ENCODE measurements at regions not wholly inside any gene's neighbourhood (a gene's known extent, or its start where the extent isn't known, plus 50 kb on each side); places are given as distances from the start of the nearest gene placed in this dataset.

GRCh38 chr1:221913351-221913892, 171.5 kb upstream of the DUSP10 start:
- no peak for DNase-seq (ENCODE audit: low spot score)

- DNase-seq (ENCODE audit: low spot score): no peak
Observed at GRCh38 chr1:221912230-221912629, 170.3 kb upstream of the DUSP10 start.

DNA sequence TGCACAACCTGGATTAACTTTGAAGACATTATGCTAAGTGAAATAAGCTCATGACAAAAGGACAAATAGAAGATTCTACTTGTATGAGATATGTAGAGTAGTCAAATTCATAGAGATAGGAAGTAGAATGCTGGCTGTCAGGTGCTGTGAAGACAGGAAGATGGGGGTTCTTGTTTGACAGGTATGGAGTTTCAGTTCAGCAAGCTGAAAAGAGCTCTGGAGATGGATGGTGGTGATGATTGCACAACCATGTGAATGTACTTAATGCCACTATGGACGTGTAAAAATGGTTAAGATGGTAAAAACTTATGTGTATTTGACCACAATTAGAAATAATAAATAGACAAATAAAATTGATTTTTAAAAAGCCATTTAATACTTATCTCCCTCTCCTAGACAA, 169.8 kb upstream of the DUSP10 start:
- DNase-seq (ENCODE audit: low spot score): peak; percentile 4

- DNase-seq (ENCODE audit: low spot score): no peak
Observed at GRCh38 chr1:221910222-221910621, 168.3 kb upstream of the DUSP10 start.

GRCh38 chr1:221908573-221908972, 166.7 kb upstream of the DUSP10 start:
- DNase-seq (ENCODE audit: low spot score): no peak

GRCh38 chr1:221907166-221907932, 165.5 kb upstream of the DUSP10 start:
- no peak for DNase-seq (ENCODE audit: low spot score)

DNA sequence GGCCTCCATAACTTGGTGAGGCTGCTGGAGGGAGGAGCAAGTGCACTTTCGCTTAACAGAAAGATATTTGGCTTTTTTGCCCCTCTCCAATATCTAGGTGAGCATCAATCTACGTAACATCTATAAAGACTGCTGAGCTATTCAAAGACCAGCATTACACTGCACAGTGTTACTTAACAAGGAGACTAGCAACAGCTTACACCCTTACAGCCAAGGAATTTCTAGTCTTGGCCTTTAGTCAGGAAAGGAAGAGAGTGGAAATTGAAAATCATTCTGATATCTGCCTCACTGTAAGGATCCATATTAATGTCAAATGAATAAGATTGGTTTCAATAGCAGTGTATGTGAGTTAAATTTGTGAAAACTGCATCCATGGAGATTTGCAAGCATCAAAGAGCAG, 163.9 kb upstream of the DUSP10 start:
- DNase-seq (ENCODE audit: low spot score): no peak

DNA sequence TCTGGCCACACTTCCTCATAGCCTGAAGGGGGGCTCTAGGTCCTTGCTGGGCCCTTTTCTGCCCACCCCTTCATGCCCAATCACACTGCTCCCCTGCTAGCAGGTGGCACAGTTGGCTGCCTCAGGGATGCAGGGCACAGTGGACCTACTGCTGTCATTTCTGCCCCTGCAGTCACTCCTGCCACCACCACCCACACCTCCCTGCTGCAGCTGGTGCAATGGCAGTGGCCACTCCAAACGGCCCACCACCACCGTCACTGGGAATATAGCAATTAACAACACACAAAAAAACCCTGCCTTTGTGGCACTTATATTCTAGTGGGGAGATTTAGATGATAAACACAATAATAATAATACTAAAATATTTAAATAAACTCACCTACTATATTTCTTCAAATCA, 162.4 kb upstream of the DUSP10 start:
- DNase-seq (ENCODE audit: low spot score): no peak

DNA sequence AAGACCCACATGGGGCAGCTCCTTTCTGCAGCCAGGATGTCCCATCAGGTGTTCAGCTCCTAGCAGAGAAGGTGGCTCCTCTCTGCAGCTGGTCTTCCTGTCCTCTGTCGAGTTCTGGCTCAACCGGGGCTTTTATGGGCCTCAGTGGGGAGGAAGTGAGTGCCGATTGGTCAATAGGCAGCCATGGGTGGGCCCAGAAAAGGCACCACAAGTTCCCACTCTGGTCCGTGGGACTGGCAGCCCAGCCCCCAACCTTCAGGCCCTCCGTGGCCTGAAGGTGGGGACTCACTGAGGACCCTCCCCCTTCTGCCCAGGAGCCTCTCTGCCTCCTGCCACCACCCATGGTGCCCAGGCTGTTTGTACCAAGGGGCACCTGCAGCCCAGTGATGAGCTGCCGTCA, 161.7 kb upstream of the DUSP10 start:
- no peak for DNase-seq (ENCODE audit: low spot score)

DNA sequence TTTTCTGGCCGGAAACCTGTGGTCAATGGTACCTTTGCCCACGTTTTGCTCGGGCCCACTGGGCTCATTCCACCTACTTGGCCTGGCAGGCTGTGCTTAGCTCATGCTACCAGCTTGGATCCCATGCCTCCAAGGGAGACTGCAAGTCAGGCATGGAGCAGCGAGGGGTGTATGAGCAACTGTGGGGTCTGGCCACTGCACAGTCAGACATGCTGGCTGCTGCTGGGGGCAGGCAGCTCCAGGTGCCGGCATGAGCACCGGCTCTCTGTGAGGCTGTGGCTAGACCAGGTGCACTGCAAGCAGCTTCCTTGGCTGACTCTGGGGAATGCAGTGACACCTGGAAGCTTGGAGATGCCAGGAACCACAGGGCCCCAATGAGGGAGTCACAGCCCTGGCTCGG, 161.1 kb upstream of the DUSP10 start:
- DNase-seq (ENCODE audit: low spot score): no peak

DNA sequence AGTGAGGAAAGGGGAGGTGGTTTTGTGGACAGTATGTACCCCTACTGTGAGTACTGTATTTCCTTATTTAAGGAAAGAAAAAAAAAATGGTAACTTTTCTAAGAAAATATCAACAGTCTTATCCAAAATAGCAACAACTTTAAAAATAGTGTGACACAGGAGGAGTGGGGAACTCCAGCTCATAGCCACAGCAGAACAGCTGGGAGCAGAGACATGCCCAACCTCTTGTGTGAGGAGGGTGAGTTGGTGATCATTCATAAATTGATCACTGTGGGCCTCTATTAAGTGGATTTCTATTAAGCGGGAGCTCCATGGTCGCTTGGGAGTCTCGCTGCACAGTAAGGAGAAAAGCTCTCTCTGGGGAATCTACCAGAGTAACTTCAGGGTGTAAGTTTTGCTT, 158.8 kb upstream of the DUSP10 start:
- DNase-seq (ENCODE audit: low spot score): no peak

DNA sequence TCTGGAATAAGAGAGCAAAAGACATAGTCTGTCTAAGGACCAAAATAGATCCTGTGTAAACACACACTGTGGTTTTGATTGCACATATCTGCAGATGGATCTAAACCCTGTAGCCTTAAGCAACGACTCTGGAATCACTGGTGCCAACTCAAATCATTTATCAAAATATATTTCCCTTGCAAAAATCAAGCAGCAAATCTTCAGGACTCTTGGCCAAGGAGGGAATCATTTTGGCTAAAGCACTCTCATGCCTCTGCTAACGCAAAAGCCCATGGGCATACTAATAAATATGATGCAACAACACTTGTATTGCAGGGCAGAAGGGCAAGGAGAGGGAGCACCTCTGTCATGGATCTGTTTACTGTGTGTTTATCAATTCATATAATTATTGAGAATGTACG, 155.4 kb upstream of the DUSP10 start:
- no peak for DNase-seq (ENCODE audit: low spot score)

GRCh38 chr1:221892301-221892830, 150.5 kb upstream of the DUSP10 start:
- no peak for DNase-seq (ENCODE audit: low spot score)

- no peak for DNase-seq (ENCODE audit: low spot score)
Observed at GRCh38 chr1:221891708-221892107, 149.8 kb upstream of the DUSP10 start.

- DNase-seq (ENCODE audit: low spot score): no peak
Observed at GRCh38 chr1:221888801-221889200, 146.9 kb upstream of the DUSP10 start.

DNA sequence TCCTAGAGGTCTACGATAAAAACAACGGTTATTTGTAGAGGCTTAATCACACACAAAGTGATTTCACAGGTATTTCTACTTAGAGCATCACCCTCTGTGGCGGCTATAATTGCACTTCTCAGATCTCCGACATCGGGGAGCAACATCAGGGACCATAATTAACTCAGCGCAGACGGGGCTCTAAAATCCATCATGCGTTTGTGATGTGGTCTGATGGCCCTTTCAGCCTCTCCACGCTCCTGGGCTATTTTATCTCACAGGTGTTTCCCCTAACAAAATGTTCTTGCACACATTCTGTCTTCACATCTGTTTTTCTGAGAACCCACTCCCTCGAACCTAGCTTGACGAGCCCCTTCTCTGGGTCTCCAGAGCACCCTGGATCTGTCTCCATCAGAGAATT, 146.3 kb upstream of the DUSP10 start:
- DNase-seq (ENCODE audit: low spot score): no peak

GRCh38 chr1:221887758-221888157, 145.9 kb upstream of the DUSP10 start:
- no peak for DNase-seq (ENCODE audit: low spot score)

GRCh38 chr1:221887415-221887746, 145.5 kb upstream of the DUSP10 start:
- no peak for DNase-seq (ENCODE audit: low spot score)

GRCh38 chr1:221886743-221887414, 145.0 kb upstream of the DUSP10 start:
- no peak for DNase-seq (ENCODE audit: low spot score)

DNA sequence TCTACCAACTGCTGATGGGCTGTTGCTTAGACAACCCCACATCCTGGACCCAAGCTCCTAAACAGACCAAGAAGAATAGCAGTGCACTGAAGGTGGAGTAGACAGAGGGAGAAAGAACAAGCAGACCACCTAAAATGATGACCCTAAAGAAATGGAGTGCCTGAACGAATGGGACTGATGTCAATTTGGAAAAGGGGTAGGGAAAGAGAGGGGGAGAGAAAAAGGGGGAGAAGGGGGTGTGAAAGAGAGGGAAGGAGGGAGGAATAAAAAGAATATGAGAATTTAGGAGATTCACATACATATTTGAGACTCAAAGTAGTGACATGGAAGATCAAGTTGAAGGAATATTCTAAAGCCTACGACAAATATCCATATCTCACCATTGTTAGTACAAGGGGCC, 144.4 kb upstream of the DUSP10 start:
- no peak for DNase-seq (ENCODE audit: low spot score)

- DNase-seq (ENCODE audit: low spot score): no peak
Observed at GRCh38 chr1:221884821-221885220, 142.9 kb upstream of the DUSP10 start.

GRCh38 chr1:221881805-221882581, 140.1 kb upstream of the DUSP10 start:
- no peak for DNase-seq (ENCODE audit: low spot score)

DNA sequence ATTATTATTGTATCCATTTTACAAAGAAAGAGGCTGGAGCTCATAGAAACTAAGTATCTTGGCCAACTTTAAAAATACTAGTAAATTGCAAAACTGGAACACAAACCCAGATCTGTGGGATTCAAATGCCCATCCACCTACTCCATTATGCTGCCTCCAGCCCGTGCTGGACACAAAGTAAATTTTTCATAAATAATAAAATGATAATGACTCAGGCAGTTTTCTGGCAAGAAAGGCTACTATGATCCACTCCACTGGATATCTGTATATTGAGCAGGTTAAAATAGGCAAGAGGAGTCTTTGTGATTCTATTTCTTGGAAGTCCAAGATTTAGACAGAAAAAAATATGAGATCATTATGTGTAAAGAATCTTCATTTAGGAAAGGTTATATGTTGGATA, 138.3 kb upstream of the DUSP10 start:
- DNase-seq (ENCODE audit: low spot score): no peak
